Esophagus squamous epithelium (tissue), 4 donors: ENCODE measurements at regions not wholly inside any gene's neighbourhood (a gene's known extent, or its start where the extent isn't known, plus 50 kb on each side); places are given as distances from the start of the nearest gene placed in this dataset.

ENCODE experiments used
- CTCF ChIP-seq, 6 experiments: fragments of 450-650 bp in 4 of 6; fragments of 200-600 bp in 2 of 6; sonication (generic) in 2 of 6; IDR thresholded peaks; one replicate each; pipeline ENCODE4 v1.5.1; 2016 to 2019; ENCODE audit warnings: antibody characterized with exemption in 6 of 6, mild to moderate bottlenecking in 4 of 6, moderate library complexity in 4 of 6
- POLR2A ChIP-seq, 4 donors: fragments of 450-650 bp; IDR thresholded peaks; one replicate each; pipeline ENCODE4 v1.6.1; 2017; ENCODE audit warnings: antibody characterized with exemption in 4 of 4, mild to moderate bottlenecking in 4 of 4, moderate library complexity in 3 of 4

DNA sequence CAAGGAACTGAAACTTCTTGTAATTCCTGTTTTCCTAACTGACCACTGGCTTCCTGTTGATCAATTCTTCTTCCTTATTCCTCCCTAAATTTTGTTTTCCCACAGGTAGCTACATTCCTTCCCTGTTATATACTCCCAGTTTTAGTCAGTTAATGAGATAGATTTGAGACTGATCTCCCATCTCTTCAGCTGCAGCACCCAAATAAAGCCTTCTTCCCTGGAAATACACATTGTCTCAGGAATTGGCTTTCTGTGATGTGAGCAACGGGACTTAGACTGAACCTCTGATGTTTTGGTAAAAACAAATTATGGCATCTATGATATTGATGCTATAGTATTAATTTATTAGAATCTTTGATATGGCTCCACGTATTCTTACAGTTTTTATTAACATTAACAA lies 617.3 kb upstream of the ST8SIA4 start:
- no peak for TF ChIP-seq CTCF (IDR thresholded peaks at IDR 0.05)
- no peak for TF ChIP-seq POLR2A (IDR thresholded peaks at IDR 0.05)
